ENCODE measurements at regions not wholly inside any gene's neighbourhood (a gene's known extent, or its start where the extent isn't known, plus 50 kb on each side); places are given as distances from the start of the nearest gene placed in this dataset.

- Mint-ChIP-seq H3K36me3 (ENCODE audit: insufficient read depth, unreplicated experiment) (no peaks in the 10 kb centered on the region), H3K9me3 (ENCODE audit: unreplicated experiment) (peaks cover 12% of the 10 kb centered on the region), H3K4me3 (ENCODE audit: unreplicated experiment) (no peak overlapping the region), H3K27me3 (ENCODE audit: insufficient read depth, unreplicated experiment) (no peaks in the 10 kb centered on the region), H3K27ac (ENCODE audit: low read depth, unreplicated experiment) (no peak overlapping the region), H3K4me1 (ENCODE audit: insufficient read depth, unreplicated experiment) (no peaks in the 10 kb centered on the region)
- no TSS peak for BruUV-seq (replicated peaks)
- no peak for TF ChIP-seq CTCF (IDR thresholded peaks at IDR 0.05; ENCODE audit: unreplicated experiment)
- ChIA-PET CTCF (no interaction called here), POLR2A (no interaction called here)
- intact Hi-C loops (cut with micrococcal nuclease), result no loop called here
- DNase-seq (ENCODE audit: unreplicated experiment), result no peak
Observed at GRCh38 chr13:53417601-53418000, 389.0 kb downstream of the OLFM4 start.

GRCh38 chr13:53422415-53422814, 393.8 kb downstream of the OLFM4 start:
- no TSS peak for BruUV-seq (replicated peaks)
- Mint-ChIP-seq H3K27me3 (ENCODE audit: insufficient read depth, unreplicated experiment) (no peaks in the 10 kb centered on the region), H3K4me1 (ENCODE audit: insufficient read depth, unreplicated experiment) (no peaks in the 10 kb centered on the region), H3K36me3 (ENCODE audit: insufficient read depth, unreplicated experiment) (no peaks in the 10 kb centered on the region), H3K27ac (ENCODE audit: low read depth, unreplicated experiment) (no peak overlapping the region), H3K4me3 (ENCODE audit: unreplicated experiment) (no peak overlapping the region), H3K9me3 (ENCODE audit: unreplicated experiment) (no peaks in the 10 kb centered on the region)
- CTCF ChIA-PET, result no interaction called here
- intact Hi-C loops (cut with micrococcal nuclease), result no loop called here
- no peak for DNase-seq (ENCODE audit: unreplicated experiment)
- TF ChIP-seq CTCF (IDR thresholded peaks at IDR 0.05; ENCODE audit: unreplicated experiment), result no peak
- POLR2A ChIA-PET, result no interaction called here

GRCh38 chr13:53436396-53436795, 407.8 kb downstream of the OLFM4 start:
- peaks cover 10% of the 10 kb centered on the region for H3K36me3 Mint-ChIP-seq (ENCODE audit: insufficient read depth, unreplicated experiment)
- no peaks in the 10 kb centered on the region for H3K27me3 Mint-ChIP-seq (ENCODE audit: insufficient read depth, unreplicated experiment)
- H3K27ac Mint-ChIP-seq (ENCODE audit: low read depth, unreplicated experiment), result no peak overlapping the region
- no peak overlapping the region for H3K4me3 Mint-ChIP-seq (ENCODE audit: unreplicated experiment)
- ChIA-PET POLR2A (no interaction called here), CTCF (no interaction called here)
- DNase-seq (ENCODE audit: unreplicated experiment), result no peak
- BruUV-seq (replicated peaks), result no TSS peak
- no peak for TF ChIP-seq CTCF (IDR thresholded peaks at IDR 0.05; ENCODE audit: unreplicated experiment)
- no peaks in the 10 kb centered on the region for H3K4me1 Mint-ChIP-seq (ENCODE audit: insufficient read depth, unreplicated experiment)
- intact Hi-C loops (cut with micrococcal nuclease), result no loop called here
- H3K9me3 Mint-ChIP-seq (ENCODE audit: unreplicated experiment), result no peaks in the 10 kb centered on the region

- no peaks in the 10 kb centered on the region for H3K27me3 Mint-ChIP-seq (ENCODE audit: insufficient read depth, unreplicated experiment)
- H3K36me3 Mint-ChIP-seq (ENCODE audit: insufficient read depth, unreplicated experiment), result peaks cover 6% of the 10 kb centered on the region
- ChIA-PET CTCF (no interaction called here), POLR2A (no interaction called here)
- H3K27ac Mint-ChIP-seq (ENCODE audit: low read depth, unreplicated experiment), result no peak overlapping the region
- TF ChIP-seq CTCF (IDR thresholded peaks at IDR 0.05; ENCODE audit: unreplicated experiment), result no peak
- H3K4me1 Mint-ChIP-seq (ENCODE audit: insufficient read depth, unreplicated experiment), result no peaks in the 10 kb centered on the region
- H3K9me3 Mint-ChIP-seq (ENCODE audit: unreplicated experiment), result no peaks in the 10 kb centered on the region
- no peak overlapping the region for H3K4me3 Mint-ChIP-seq (ENCODE audit: unreplicated experiment)
- no peak for DNase-seq (ENCODE audit: unreplicated experiment)
- intact Hi-C loops (cut with micrococcal nuclease), result no loop called here
- no TSS peak for BruUV-seq (replicated peaks)
Observed at GRCh38 chr13:53439439-53440225, 411.0 kb downstream of the OLFM4 start.

Data from MCF 10A (cell line).